Medulla oblongata (tissue), 1 donor: ENCODE measurements at regions not wholly inside any gene's neighbourhood (a gene's known extent, or its start where the extent isn't known, plus 50 kb on each side); places are given as distances from the start of the nearest gene placed in this dataset.
"Not testable (repeated sequence)": the region's sequence is repeated elsewhere in the genome, so short reads cannot be mapped to it uniquely, and the experiment has no call there.

Experiments used
- DNase-seq: peaks from one replicate; pipeline ENCODE4 v3.0.0-alpha.2; 2015; ENCODE audit errors: extremely low spot score

- DNase-seq = no peak
These were observed 367.3 kb downstream of the UTRN start for GRCh38 chr6:144652292-144652891.

- no peak for DNase-seq
These were observed 368.9 kb downstream of the UTRN start for GRCh38 chr6:144653885-144654505.

GRCh38 chr6:144654506-144654905, 369.4 kb downstream of the UTRN start:
- DNase-seq = no peak

GRCh38 chr6:144655376-144655775, 370.2 kb downstream of the UTRN start:
- DNase-seq = no peak

GRCh38 chr6:144657691-144658090, 372.6 kb downstream of the UTRN start:
- DNase-seq = no peak

GRCh38 chr6:144659202-144660182, 374.4 kb downstream of the UTRN start:
- peak; percentile 34 for DNase-seq

GRCh38 chr6:144660561-144661115, 375.5 kb downstream of the UTRN start:
- no peak for DNase-seq

- DNase-seq = no peak
These were observed 376.1 kb downstream of the UTRN start for GRCh38 chr6:144661116-144661806.

GRCh38 chr6:144662812-144663365, 377.8 kb downstream of the UTRN start:
- DNase-seq = no peak

GRCh38 chr6:144664281-144664680, 379.1 kb downstream of the UTRN start:
- no peak for DNase-seq

- DNase-seq = no peak
These were observed 379.8 kb downstream of the UTRN start for GRCh38 chr6:144664947-144665346.

GRCh38 chr6:144665932-144666450, 380.9 kb downstream of the UTRN start:
- no peak for DNase-seq

GRCh38 chr6:144666781-144667180, 381.6 kb downstream of the UTRN start:
- DNase-seq = no peak

GRCh38 chr6:144667532-144668503, 382.7 kb downstream of the UTRN start:
- no peak for DNase-seq

GRCh38 chr6:144670259-144670658, 385.1 kb downstream of the UTRN start:
- not testable (repeated sequence) for DNase-seq

- DNase-seq = no peak
These were observed 388.7 kb downstream of the UTRN start for GRCh38 chr6:144673807-144674206.

- DNase-seq = no peak
These were observed 390.2 kb downstream of the UTRN start for GRCh38 chr6:144675231-144675861.

- DNase-seq = not testable (repeated sequence)
These were observed 391.2 kb downstream of the UTRN start for GRCh38 chr6:144676310-144676709.

GRCh38 chr6:144677263-144677662, 392.1 kb downstream of the UTRN start:
- DNase-seq = not testable (repeated sequence)
